ENCODE measurements at regions not wholly inside any gene's neighbourhood (a gene's known extent, or its start where the extent isn't known, plus 50 kb on each side); places are given as distances from the start of the nearest gene placed in this dataset.

DNA sequence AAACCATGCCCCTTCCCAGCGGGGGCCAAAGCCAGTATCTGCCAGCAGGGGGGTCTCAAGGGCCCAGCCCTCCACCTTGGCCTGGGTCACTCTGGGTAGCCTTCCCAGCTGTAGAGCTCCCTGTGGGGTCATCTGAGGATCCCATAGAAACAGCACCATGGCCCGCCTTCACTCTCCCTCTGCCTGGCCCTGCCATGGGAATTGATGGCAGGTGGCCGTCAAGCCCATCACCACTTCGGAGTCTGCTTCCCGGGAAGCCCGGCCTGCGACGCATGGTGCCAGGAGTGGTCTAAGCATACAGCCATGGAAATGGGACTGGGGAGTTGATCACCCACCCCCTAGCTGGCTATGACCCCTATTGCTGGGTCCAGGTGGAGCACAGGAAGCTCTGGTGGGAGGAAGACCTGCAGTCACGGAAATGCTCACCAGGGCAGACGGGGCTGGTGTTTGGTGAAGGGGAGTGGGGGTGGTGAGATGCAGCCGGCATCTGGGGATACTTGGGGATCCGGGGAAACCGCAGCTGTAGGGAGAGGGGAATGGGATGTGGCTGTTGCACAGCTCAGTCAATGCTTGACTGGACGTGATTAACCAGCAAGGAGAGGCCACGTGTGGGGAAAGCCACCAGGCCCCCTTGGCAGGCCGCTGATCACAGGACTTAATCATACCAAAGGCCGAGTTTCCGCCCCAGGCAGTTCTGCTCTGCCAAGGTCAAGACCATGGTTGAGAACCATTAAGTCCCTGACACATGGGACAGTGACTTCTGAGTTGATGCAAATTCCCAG is 52.2 kb upstream of the DIO3 start:
- no peak for DNase-seq (ENCODE audit: extremely low read depth in 1 of 11, low read depth in 9 of 11, low spot score in 4 of 11)

GRCh38 chr14:101509730-101510371 is 51.4 kb upstream of the DIO3 start:
- DNase-seq (ENCODE audit: extremely low read depth in 1 of 11, low read depth in 9 of 11, low spot score in 4 of 11), result no peak

- DNase-seq (ENCODE audit: extremely low read depth in 1 of 11, low read depth in 9 of 11, low spot score in 4 of 11), result no peak
Observed at GRCh38 chr14:101511199-101511598, 50.1 kb upstream of the DIO3 start.

Data from renal cortex interstitium (tissue), 11 donors.